Right lobe of liver (tissue), 4 donors: ENCODE measurements at regions not wholly inside any gene's neighbourhood (a gene's known extent, or its start where the extent isn't known, plus 50 kb on each side); places are given as distances from the start of the nearest gene placed in this dataset.
A peak's percentile ranks its signal among the peaks of the same experiment; 100 is the strongest.

Source experiments
- POLR2A ChIP-seq: fragments of 450-650 bp; IDR thresholded peaks from one replicate; pipeline ENCODE4 v1.6.1; 2017; ENCODE audit warnings: antibody characterized with exemption, mild to moderate bottlenecking
- TF ChIP-seq, protein P1 (sequence below), 4 donors: fragments of 200-600 bp in 3 of 4; fragments of 450-650 bp in 1 of 4; IDR thresholded peaks; one replicate each; pipeline versions ENCODE4 v1.5.1 to v1.8.0; 2016 to 2022; ENCODE audit warnings: antibody characterized with exemption in 4 of 4, mild to moderate bottlenecking in 2 of 4
- donor health status: DM: no; HTN: no; CAD: no.
- donor health status: DM: no; HTN: no; CAD: no.
- donor health status: DM: no; HTN: yes; CAD: no.

DNA sequence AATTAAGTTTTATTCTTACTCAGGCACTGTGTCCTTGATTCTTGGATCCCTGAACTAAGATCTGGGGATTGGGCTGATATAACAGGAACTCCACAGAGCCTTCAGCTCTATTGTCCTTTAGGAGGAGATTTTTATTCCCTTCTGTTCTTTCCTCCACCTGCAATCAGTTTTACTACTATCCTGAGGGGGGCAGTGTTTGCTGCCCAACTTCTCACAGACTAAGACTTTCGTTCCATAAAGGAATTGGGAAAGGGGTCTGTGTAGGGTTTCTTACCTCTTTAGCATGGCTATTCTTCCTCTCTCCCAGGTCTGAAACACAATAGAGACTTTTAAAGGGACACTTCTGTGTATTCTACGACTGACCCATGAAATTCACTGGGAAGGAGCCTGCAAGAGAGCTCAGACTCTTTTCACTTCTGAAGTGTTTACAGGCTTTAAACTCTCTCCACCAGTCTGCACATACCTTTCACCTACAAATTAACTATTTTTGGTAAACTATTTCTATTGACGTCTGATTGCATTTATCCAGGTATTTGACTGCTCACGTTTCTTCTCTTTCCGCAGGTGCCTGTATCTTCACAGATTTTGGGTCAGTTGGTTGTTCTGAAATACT is 103.3 kb upstream of the DEPDC1 start:
- TF ChIP-seq, protein P1, sequence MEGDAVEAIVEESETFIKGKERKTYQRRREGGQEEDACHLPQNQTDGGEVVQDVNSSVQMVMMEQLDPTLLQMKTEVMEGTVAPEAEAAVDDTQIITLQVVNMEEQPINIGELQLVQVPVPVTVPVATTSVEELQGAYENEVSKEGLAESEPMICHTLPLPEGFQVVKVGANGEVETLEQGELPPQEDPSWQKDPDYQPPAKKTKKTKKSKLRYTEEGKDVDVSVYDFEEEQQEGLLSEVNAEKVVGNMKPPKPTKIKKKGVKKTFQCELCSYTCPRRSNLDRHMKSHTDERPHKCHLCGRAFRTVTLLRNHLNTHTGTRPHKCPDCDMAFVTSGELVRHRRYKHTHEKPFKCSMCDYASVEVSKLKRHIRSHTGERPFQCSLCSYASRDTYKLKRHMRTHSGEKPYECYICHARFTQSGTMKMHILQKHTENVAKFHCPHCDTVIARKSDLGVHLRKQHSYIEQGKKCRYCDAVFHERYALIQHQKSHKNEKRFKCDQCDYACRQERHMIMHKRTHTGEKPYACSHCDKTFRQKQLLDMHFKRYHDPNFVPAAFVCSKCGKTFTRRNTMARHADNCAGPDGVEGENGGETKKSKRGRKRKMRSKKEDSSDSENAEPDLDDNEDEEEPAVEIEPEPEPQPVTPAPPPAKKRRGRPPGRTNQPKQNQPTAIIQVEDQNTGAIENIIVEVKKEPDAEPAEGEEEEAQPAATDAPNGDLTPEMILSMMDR (IDR thresholded peaks at IDR 0.05): peak; percentile 28 to 65 (median 59)
- TF ChIP-seq POLR2A: no peak
